HG03342 (cell line): ENCODE measurements at regions not wholly inside any gene's neighbourhood (a gene's known extent, or its start where the extent isn't known, plus 50 kb on each side); places are given as distances from the start of the nearest gene placed in this dataset.
"Not testable (repeated sequence)": the region's sequence is repeated elsewhere in the genome, so short reads cannot be mapped to it uniquely, and the experiment has no call there.

Experiments used
- ATAC-seq: cut with Tn5 transposase; IDR thresholded peaks from one replicate; pipeline ENCODE4 v1.9.1; 2021; ENCODE audit warnings: mild to moderate bottlenecking, moderate library complexity; ENCODE audit not compliant: unreplicated experiment

DNA sequence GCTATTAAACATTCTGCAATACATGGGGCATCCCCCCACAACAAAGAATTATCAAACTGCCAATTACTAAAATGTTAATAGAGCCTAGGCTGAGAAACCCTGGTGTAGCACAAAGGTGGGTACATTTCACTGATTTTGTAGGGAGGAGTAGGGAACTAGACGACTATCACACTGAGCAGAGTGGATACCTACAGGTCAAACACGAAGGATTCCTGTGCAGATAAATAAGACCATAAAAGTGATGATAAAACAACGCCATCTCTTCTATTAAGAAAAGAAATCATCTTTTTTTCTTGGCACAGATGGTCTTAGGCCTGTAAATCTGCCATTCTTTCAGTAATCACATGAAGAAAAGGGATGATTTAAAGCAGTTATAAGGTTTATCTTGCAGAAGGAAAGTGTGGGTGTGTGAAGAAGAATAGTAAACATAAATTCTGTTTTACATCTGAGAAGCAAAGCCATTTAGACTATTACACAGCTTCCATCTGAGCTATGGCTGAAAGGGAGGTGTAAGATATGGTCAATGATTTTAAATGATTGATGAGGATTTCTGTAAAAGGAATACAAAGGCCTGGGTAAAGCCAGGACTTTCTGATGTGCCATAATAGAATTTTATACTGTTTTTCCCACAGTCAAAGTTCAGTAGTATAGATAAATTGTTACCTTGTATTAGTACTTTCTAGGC, 429.4 kb upstream of the GOT2 start:
- ATAC-seq, result no peak

DNA sequence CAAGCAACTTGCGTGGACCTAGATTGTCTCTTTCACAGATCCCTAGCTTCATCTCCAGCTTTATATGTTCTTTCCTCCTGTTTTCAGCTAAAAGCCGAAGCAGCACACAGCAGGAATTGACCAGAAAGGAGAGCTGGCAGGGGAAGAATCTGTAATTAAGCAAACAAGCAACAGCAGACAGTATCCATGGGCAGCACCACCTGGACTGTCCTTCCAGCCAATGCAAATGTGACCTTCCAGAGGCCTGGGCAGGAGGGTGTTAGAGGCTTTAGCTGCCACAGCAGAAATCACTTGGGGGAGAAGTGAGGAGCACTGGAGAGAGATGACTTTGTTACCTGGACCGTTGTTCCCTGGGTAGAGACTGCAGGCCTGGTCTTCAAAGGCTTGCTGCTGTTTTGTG, 427.6 kb upstream of the GOT2 start:
- ATAC-seq, result no peak

DNA sequence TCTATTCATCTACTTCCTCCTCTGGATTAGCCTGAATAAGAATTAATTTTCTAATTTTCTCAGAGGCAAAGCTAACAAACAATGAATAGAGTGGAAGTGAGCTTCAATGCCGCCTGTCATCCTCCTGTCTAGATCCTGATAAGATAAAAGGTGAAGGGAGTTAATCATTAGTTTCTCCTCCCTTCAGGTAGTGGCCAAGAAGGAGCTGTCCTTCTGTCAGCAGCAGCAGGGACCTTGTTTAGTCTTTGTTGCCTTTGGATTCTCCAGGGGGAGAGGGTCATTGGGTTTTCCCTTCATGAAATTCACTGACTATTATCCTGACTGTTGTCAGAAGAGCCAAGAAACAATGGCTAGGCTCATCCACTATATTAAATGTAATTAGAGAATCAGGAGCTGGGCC, 420.2 kb upstream of the GOT2 start:
- ATAC-seq, result no peak

DNA sequence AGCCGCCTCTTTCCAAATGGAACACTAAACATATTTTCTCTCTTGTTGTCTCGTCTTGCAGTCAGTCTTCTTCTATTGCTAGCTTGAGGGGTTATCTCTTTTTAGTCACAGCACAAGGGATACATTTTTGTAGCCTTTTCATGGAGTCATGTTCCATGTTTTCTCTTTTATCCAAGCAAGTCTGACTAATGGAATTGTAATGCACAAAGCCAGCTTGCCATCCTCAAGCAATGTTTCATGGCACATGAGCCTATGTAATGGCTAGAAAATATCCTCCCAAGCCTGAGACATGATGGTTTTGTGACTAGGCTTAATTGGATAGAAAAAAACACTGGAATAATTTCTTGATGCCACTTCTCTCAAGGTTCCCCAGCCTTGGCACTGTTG, 414.6 kb upstream of the GOT2 start:
- no peak for ATAC-seq

DNA sequence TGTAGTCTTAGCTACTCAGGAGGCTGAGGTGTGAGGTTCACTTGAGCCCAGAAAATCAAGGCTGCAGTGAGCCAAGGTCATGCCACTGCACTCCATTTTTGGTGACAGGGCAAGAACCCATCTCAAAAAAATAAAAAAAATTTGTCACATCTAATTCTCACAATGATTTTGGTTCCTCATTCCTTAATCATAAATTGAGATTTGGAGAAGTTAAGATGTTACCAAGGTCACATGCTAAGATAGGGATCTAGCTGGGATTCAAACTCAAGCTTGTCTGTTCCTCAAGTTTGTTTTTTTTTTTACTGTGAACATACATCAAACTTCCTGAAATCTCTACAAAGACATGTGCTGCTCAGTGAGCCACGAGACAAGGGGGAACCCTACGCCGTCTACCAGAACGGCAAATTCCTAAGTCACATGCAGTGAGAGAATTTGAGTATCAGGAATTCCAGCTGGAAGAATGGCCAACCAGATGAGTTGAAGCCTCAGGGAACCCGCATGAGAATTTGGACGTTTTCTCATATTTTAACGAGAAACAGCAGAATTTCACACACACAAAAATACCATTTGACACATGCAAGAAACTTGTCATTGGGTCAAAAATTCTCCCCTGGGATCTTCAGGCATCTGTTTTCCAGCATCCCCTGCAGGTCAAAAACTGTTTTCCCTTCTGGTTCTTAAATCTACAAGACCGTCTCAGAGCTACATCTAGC, 414.1 kb upstream of the GOT2 start:
- no peak for ATAC-seq

DNA sequence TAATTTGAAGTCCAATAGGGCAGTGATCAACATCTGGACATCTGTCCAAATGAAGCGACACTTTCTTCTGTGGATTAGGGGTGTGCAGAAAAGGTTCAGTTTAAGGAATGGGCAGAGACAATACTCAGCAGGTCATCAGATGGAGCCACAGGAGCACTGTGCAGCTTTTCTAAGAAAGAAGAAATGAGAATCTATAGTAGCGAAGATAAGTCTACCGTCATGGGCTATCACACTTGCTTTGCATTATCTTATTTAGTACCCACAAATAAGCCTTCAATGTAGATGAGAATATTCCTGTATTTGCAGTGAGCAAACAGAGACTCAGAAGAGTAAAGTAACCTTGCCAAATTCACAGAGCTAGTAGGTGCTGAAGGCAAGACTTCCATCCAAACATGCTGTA, 412.0 kb upstream of the GOT2 start:
- no peak for ATAC-seq

DNA sequence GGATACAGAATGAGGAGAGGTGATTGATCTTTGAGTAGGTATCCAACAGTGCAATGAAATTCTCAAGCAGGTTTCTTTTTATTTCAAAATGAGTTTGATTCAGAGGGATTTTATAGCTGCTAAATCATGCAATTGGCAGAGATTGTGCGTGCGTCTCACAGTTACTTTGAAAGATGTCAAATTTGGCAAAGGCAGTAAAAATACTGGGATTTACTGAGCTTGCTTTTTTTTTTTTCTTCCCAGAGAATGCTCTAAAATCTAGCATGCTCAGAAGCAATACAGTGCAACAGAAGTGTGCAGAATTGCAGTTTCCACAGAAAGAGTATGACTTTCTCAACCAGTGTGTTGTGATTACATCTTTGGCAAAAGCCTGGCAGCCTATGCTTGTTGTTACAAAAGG, 410.7 kb upstream of the GOT2 start:
- ATAC-seq, result no peak

DNA sequence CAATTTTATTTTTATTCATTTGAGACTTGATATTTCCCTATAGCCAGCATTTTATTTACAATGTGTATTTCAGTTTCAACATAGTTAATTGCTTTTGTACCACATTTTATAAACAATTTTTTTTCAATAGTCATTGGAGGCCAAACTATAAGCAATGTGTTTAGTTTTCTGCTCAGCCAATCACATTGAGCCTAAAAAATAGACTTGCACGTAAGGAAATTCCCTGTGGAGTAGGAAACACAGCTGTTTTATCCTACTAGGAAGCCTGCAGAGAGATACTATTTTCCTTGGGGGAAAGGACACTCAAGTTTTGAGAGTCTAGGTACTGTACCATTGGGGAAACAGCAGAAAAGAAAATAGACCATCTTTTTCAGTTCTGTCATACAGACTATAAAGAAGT, 410.2 kb upstream of the GOT2 start:
- ATAC-seq, result no peak

DNA sequence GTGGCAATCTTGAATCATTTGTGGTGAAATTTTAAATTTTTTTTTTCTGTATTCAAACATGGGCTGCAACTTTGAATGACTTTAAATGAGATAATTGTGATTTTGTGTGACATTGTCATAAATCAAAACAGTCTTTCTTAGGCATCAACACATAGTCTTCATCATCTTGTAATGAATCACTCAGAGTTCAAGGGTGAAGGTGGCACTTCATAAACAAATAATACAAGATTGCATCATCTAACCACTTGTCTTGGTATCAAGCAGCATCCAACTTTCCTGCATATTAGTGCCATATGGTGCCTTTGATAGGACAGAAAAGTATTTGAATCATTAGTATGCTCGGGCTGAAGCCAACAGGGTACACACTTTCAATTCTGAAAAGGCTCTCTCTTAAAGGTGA, 392.4 kb upstream of the GOT2 start:
- no peak for ATAC-seq

DNA sequence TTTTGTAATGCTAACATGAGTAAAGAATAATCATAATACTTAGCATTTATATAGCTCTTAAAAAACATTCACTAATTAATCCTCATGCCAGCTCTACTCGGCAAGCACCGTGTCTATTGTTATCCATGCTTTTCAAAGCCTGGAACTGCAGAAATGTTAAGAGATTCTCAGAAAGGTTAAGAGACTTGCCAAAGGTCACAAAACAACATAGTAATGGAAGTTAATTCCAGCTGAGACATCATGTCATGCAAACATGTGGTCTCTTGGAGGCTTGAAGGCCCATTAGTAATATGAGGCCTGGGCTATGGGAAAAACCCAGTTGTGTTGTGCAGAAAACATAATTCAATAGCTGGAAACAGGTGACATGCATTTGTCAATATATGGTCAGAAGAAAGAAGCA, 389.9 kb upstream of the GOT2 start:
- no peak for ATAC-seq

DNA sequence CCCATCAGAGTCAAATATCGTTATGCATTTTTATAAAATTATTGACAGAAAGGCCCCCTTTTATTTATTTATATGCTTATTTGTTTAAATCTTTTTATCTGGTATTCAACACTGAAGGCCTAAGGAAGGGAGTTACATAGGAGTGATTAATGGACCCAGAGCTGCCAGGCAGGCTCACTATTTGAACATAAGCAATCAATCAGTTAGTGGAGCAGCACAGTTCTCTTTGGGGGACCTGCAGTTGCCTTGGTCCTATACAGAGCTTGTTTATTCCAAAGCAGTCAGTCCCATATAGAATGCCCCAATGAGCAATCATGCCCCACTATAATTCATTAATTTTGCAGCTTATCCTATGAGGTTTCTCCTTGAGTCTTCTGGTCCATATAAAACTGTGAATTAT, 389.4 kb upstream of the GOT2 start:
- ATAC-seq, result no peak

DNA sequence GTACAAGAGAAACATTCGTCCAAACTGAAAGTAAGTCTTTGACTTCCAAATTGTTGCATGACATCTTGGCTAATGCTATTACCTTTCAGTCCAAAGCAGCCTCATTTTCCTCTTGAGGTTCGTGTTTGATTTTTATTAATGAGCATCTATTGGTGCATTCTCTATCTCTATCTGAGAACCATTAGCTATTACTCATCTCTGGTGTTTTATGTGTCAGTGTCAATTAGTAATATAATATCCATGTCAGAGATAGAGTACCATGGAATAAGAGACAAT, 388.1 kb upstream of the GOT2 start:
- ATAC-seq, result no peak

DNA sequence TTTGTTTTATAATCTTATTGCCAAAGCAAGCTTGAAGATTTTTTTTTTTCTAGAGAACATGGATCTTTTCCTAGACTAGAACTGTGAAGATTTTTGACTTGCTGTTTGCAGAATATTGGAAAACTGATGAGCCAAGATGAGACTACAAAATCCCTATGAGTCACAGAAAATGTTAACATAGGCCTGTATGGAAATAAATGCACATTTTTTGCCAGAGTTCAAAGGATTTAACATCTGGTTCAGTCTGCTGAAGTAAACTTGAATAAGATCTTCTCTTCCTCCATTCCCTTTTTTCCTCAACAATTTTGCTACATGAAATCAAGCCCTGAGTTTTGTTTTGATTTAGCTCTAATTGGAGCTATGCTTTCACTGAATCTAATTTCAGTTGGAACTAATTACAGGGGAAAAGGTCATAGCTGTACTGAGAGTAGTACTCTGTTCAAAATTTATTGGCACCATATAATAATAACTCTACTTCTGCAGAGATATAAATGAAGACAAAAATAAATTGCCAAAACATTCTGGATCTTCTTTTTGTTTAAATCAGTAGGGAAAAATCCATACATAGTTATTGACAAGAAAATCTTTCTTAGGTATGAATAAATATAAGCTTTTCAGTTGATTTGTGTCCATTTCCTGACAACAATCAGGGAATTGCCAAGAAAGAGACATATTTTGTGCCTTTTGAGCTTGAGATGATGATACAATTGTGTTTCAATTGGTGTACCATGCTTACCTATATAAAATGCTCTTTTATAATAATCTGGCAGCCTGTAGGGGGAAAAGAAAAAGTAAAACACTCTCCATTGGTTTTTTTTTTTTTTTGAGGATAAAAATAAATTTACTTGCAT, 387.5 kb upstream of the GOT2 start:
- ATAC-seq, result no peak

DNA sequence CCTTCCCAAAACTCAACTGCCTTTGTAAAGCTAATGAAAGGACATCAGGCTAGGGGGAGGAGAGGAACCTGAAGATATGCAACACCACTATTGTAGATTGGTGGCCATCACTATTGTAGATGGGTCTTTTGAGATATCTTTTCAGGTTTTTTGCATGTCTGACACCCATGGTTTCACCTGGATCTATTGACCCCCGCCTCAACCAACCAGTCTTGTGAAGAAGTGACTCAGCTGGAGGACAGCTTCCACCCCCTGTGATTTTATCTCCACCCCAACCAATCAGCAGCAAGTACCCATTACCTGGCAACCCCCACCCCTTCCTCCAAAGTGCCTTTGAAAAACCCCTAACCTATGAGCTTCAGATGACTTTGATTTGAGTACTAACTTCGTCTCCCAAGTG, 382.6 kb upstream of the GOT2 start:
- ATAC-seq, result no peak

DNA sequence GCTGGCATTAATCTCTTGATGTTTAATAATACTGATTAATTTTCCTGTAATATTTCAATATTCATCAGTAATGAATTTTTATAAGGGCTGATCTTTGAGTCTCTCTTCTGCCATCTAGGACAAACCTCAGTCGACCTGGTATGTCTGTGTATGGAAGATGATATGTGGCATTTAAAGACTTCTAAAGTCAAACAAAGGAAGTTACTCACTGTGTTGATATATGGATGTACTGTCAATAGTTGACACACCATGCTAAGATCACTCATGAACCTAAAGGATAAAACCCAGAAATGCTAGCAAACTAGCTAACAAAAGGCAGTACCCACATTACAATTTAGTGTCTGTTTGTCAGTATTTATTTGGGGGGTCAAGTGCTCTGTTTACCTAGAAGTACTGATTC, 380.7 kb upstream of the GOT2 start:
- no peak for ATAC-seq

DNA sequence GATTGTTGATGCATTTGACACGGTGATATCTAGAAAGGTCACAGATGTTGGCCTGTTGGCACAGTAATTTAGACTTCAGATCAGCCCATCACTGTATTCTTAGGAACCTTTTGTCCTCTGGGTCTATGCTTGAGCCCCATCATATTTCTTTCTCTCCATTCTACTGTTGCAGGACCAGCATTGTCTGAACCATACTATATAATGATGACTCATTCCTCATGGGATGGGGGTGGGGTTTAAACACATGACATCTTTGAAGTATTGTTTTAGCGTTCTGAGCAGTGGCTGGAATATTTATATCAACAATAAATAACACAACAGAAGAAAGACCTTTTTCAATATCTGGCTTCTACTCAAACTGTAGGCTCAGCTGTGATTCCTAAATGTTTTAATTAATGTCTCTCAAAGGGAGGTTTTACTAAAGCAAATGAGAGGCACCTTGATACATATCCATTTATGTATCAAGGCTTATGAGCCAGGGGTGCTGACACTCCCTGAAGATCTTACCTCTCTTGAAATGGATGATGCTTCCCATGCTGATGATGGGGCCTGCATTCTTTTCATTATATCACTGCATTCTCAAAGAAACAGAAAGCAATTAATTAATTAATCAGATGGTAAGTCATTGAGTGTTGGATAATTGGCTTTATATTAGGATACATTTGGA, 379.0 kb upstream of the GOT2 start:
- ATAC-seq, result no peak

DNA sequence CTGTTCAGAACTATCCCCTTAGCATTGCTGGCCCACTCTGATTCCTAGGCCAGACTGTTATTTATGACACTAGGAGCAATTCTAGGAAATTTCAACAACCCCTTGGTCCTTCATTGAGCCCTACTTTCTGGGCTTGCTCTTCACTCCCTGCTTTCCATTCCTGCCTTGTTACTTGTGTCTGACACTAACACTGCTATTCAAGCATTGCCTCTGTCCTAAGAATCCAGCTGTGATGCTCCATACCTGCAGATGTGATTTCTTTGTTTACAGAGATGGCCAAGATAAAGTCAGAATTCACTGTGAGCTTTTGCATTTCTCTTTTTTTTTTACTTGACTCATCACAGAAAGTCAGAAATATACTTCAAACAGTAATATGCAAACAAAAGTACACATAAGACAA, 377.2 kb upstream of the GOT2 start:
- ATAC-seq, result no peak

DNA sequence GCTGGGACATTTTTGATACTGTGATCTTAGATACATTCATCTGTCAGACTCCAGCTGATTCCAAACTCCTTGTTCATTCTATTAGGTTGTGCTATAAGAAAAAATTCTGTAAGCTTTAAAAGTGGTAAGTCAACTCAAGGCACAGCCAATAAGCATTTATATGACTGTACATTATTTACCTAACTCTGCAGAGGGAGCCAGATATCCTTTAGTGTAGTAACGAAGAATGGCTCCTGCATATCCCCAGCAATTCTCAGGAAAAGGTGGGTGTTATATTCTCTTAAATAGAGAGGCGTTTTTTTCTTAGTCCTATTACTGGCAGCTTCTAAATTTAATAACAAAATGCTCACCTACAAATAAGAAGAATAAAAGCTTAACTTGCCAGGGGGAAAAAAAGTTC, 374.3 kb upstream of the GOT2 start:
- ATAC-seq, result no peak

DNA sequence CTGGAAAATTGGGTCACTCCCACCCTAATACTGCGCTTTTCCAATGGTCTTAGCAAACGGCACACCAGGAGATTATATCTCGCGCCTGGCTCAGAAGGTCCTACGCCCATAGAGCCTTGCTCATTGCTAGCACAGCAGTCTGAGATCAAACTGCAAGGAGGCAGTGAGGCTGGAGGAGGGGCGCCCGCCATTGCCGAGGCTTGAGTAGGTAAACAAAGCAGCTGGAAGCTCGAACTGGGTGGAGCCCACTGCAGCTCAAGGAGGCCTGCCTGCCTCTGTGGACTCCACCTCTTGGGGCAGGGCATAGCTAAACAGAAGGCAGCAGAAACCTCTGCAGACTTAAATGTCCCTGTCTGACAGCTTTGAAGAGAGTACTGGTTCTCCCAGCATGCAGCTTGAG, 362.6 kb upstream of the GOT2 start:
- not testable (repeated sequence) for ATAC-seq

DNA sequence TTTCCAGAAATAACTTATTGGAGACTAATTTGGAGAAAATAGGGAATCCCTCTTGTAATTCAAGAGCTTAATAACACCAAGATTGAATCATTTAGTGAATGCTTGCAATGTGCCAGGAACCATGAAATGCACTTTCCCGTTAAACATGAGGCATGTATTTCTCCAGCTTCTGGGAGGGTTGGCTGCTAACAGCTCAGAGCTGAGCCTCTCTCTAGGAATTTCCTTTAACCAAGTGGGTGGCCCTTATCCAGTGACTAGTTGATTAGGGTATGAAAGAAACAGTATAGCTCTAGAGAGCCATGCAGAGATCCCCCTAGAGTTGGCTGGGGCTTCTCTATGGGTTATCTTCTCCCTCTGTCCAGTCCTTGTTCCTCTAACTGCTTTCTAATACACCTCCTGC, 356.4 kb upstream of the GOT2 start:
- ATAC-seq, result no peak

DNA sequence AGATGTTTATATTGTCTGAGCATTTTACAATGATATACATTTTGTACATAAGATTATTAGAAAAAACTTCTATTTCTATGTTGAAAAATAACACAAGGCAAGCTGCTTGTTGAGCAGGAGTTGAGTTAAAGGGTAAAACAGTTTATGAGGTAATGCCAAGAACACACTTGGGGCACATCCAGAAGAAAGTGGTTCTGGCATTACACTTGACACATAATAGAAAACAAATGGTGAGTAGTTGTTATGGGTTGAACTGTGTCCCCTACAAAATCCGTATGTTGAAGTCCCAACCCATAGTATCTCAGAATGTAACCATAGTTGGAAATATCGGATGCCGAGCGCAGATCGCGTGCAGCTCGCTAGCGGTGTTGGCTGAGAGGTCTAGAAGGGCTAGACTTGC, 354.3 kb upstream of the GOT2 start:
- no peak for ATAC-seq

DNA sequence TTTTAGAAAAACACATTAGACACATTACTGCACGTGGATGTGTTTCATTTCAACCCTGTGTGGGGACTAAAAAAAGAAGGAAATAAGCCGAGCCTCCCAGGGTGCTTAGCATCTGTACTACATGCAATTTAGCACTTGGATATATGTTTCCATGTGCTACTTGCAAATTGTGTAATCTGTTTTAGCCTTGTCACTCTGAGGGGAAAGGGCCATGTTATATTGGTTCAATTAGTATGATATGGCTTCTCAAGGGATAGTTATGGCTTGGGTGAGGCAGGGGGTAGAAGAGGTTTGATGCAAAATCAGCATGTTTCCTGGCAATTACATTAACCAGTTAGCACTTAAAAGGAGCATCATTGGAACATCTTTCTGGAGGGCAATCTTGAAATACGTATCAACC, 353.5 kb upstream of the GOT2 start:
- ATAC-seq, result no peak
